ENCODE measurements at regions not wholly inside any gene's neighbourhood (a gene's known extent, or its start where the extent isn't known, plus 50 kb on each side); places are given as distances from the start of the nearest gene placed in this dataset.

DNA sequence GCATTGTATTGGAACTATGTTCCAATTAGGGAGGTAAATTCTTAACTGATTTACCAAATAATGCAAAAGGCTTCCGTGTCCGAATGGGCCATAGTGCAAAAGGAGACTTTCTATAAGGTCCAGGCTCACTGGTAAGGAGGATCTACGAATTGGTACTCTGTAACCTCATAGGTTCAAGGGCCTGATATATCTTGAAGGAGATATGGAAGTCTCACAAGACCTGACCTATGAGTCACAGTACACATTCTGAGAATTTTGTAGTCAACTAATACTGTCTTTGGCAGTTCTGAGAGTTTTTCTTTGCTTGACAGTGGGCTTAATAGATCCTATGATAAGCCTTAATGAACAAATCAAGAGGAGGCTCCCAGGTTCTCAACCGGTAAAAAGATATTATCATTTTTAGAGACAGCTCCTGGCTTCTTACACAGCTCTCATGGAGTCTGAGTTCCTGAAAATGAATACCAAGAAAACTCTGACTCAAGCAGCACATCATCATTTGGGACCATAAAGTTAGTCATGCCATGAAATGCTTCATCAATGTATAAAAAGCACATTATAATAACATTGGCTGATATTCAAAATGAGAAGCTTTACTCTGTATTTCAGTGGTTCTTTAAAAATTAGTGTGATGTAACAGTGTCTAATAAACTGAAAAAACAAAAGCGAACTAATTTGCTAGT lies 1275.2 kb upstream of the CRIM1 start:
- no peak for DNase-seq

GRCh38 chr2:35067420-35067819 lies 1288.2 kb upstream of the CRIM1 start:
- DNase-seq = no peak

- no peak for DNase-seq
Measured at GRCh38 chr2:35063836-35064235, 1291.7 kb upstream of the CRIM1 start.

DNA sequence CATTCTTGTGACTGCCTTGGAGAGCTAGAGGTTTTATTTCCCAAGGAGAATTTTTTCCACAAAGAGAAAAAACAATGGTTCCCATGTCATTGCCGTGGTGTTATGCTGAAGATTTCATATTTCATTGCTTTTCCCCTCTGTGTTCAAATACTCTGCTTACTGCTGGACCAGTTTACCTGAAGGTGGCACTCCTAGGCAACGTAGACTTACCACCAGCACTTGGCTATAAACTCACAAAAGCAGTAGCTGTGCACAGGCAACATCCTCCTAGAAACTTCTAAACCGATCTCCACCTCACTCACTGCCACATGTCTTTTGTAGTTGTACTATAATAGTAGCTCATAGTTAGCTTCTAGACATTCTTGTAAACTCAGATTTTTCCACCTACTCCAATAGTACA lies 1319.7 kb upstream of the CRIM1 start:
- no peak for DNase-seq

- no peak for DNase-seq
Measured at GRCh38 chr2:35033748-35034147, 1321.8 kb upstream of the CRIM1 start.

DNA sequence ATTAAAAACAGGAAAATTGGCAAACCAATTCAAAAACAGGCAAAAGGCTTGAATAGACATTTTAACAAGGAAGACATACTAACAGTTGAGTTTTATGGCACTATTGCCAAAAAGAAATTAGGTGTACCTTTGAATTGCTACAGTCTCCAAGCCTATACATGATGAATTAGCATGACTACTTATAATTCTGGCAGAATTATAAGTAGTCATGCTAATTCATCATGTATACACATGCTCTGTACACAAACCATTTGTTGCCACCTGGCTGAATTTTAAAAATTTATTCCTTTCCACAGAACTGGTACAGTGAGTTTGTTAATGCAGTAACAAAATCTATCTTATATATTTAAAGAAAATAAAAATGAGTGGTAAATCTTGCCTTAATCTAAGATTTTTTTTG lies 1332.0 kb upstream of the CRIM1 start:
- DNase-seq = no peak

- no peak for DNase-seq
Measured at GRCh38 chr2:35000453-35000852, 1355.1 kb upstream of the CRIM1 start.

- DNase-seq = no peak
Measured at GRCh38 chr2:34998741-34999140, 1356.8 kb upstream of the CRIM1 start.

DNA sequence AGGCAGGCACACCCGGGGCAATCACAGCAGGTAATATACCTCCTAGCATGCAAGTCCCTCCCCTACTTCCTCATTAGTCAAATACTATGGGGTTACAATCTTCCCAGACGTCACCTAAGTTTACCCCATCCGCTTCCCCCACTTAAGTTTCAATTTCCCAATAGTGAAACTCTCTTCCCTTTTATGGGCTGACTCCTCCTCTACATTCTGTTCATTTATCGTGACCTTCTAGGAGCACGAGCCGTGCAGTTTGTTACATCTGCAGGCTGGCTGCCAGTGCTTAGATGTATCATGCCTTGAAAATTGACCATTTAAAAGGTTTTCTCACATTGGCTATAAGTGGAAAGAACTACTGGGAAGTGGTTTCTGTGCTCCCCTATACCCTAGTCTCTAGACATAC lies 1357.8 kb upstream of the CRIM1 start:
- no peak for DNase-seq

DNA sequence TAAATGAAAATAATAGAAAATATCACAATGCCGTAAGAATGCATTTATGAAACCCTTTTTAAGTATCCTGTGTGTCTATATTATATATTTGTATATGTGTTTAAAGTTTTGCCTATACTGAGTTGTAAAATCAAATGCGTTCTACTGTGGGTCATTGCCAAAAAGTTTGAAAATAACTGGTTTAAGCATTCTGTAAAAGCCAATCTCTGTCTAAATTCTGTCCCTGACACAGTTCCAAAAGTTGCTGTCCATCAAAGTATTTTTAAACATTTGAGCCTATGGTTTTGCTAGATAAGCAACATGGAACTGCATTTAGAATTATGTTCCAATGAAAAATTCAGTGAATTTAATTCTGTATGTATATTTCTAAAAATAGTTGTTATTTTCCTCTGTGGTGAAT lies 1360.4 kb upstream of the CRIM1 start:
- DNase-seq = no peak

GRCh38 chr2:34991508-34992274 lies 1363.9 kb upstream of the CRIM1 start:
- DNase-seq = no peak

GRCh38 chr2:34985474-34985873 lies 1370.1 kb upstream of the CRIM1 start:
- no peak for DNase-seq

- DNase-seq = no peak
Measured at GRCh38 chr2:34980689-34981088, 1374.9 kb upstream of the CRIM1 start.

DNA sequence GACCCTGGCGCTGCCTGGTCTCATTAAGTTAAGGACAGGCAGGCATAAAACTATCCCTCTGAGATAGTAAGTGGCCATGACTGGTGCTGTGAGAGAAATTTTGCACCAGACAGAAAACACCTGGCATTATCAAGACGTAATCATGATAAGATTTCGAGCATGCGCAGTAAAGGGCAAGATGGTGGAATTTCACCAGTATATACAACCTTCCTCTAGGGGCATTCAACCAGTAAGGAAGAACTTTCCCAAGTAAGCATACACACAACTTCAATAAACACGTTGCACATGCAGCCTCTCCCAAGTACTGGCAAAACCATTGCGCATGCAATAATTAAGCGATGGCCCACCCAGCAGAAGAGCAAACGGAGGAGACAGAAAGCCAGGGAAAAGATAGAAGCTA lies 1376.4 kb upstream of the CRIM1 start:
- DNase-seq = no peak

GRCh38 chr2:34961822-34962221 lies 1362.7 kb upstream of the FAM98A start:
- no peak for DNase-seq

GRCh38 chr2:34954758-34955157 lies 1355.7 kb upstream of the FAM98A start:
- no peak for DNase-seq

- DNase-seq = no peak
Measured at GRCh38 chr2:34950797-34951196, 1351.7 kb upstream of the FAM98A start.

DNA sequence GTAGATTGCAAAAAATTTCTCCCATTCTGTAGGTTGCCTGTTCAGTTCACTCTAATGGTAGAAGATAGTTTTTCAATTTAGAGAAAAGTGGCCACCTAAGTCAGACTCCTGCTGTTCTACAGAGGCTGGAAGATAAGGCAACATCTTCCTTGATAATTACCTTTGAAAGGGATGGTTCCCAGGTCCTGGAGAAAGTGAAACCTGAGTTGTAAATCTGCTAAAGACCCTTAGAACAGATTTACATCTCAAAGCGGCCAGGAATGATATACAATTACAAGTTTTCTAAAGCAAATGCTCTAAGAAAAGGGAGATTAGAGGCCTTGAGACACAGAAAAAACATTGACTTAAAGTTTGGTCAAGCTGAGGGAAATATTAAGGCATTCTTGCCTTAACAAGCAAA lies 1350.2 kb upstream of the FAM98A start:
- no peak for DNase-seq

DNA sequence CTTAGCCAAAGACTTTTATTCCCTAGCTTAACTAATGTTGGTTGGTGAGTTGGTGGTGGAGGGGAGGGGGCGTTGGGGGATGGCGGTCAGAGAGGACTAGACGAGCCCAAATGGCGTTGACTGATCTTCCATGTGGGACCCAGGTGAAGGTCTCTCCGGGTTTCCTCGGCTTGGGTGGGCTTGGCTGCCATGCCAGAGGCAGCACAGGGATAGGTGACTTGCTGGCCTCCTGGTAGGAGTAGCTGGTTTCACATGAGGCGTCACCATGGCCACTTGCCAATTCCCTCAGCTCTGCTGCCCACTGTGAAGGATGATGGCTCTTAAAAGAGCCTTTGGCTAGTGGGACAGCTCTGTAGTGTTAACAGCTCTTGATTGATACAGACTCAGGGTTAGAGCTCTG lies 1337.0 kb upstream of the FAM98A start:
- DNase-seq = no peak

DNA sequence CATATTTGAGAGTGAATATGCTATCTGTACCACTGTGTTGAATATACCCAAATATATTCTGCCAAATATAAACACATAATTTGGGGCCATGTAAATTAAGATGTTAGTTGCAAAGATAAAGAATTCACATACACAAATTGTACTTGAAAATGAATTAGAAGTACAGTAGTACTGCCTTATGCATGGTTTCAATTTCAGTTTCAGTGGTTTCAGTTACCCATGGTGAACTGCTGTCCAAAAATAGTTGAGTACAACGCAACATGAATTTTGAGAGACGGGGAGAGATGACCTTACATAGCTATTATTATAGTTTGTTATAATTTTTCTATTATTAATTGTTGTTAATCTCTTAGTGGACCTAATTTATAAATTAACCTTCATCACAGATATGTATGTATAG lies 1313.0 kb upstream of the FAM98A start:
- no peak for DNase-seq

DNA sequence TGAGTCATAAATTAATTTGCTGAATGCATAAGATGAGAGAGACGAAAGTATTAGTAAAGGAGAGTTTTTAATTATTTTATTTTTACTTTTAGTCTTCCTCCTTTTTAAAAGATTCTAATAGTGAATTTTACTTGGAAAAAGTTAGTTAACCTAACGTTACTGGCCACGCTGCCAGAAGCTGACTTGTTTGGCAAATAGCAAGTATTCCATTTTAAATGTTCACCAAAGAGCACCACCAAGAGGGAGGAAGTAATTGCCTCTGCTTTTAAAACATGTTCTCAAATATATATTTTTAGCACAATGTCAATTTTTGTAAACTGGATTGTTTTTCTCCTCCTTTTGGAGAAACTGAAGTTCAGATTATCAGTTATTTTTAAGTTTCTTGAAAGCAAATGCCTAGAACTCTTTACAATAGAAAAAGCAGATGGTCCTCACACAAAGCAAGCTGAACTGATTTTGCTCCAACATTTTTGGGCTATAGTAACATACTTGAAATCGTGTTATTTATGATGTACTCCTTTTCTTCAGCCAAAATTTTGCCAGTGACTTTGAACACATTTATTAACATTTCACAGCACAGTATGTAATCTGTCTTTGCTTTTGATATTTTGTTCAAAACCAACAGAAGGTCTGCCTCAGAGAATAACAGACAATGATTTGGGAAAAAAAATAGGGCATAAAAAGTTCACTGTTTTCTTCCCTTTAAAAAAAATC lies 1311.0 kb upstream of the FAM98A start:
- DNase-seq = no peak

DNA sequence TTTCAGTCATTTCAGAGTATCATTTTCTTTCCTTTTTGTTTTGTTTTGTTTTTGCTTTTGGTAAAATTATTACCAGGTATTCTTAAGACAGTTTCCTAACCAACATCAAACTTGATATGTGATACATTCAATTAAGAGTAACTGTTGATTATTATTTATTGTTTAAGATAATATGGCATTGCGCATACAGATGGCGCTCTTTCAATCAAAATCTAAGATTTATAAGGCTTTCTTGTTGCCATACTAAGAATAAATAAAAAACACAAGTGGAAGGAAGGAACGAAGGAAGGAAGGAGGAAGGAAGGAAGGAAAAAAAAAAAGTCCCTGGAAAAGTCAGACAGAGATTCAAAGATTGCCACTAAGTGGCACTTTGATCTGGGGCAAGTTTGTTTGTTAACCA lies 1308.7 kb upstream of the FAM98A start:
- DNase-seq = no peak

GRCh38 chr2:34901739-34902138 lies 1302.6 kb upstream of the FAM98A start:
- no peak for DNase-seq

DNA sequence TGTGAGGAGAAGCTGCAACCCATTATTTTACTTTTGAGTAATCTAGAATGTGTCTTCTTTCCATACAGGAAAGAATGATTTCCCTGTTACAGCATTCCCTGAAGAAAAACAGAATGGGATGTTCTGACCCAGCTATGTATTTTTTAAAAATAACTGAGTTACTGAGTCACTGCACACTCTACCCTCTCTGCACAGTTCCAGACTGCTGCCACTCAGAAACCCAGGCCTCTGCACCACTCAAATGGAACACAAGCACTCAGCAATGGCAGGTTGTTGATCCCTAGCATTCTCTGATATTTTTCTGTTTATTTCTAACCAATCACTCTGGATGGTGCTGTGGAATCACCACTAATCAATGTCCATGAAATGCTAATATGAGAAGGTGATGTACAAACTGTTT lies 1300.0 kb upstream of the FAM98A start:
- no peak for DNase-seq

Data from NCI-H510A (cell line).